HEK293T (cell line): ENCODE measurements at regions not wholly inside any gene's neighbourhood (a gene's known extent, or its start where the extent isn't known, plus 50 kb on each side); places are given as distances from the start of the nearest gene placed in this dataset.

Experiments used
- ARNT ChIP-seq: fragments of 450-650 bp; IDR thresholded peaks from 2 replicates; pipeline ENCODE4 v1.6.1; 2017; ENCODE audit warnings: mild to moderate bottlenecking
- BHLHE40 ChIP-seq: fragments of 450-650 bp; IDR thresholded peaks from 2 replicates; pipeline ENCODE4 v1.6.1; 2016; ENCODE audit warnings: mild to moderate bottlenecking, moderate library complexity, borderline replicate concordance
- CTBP1 ChIP-seq: fragments of 450-650 bp; IDR thresholded peaks from 2 replicates; pipeline ENCODE4 v1.6.1; 2016; ENCODE audit warnings: borderline replicate concordance
- FOXA1 ChIP-seq: fragments of 450-650 bp; IDR thresholded peaks from 2 replicates; pipeline ENCODE4 v1.6.1; 2016; ENCODE audit warnings: mild to moderate bottlenecking
- FOXM1 ChIP-seq: fragments of 450-650 bp; IDR thresholded peaks from 2 replicates; pipeline ENCODE4 v1.6.1; 2017; ENCODE audit warnings: mild to moderate bottlenecking, borderline replicate concordance
- SP1 ChIP-seq: fragments of 450-650 bp; IDR thresholded peaks from 2 replicates; pipeline ENCODE4 v1.6.1; 2017
- TARDBP ChIP-seq: fragments of 450-650 bp; IDR thresholded peaks from 2 replicates; pipeline ENCODE4 v1.6.1; 2016
- TF ChIP-seq, protein P1 (sequence below): fragments of 450-650 bp; IDR thresholded peaks from 2 replicates; pipeline ENCODE4 v1.6.1; 2016

DNA sequence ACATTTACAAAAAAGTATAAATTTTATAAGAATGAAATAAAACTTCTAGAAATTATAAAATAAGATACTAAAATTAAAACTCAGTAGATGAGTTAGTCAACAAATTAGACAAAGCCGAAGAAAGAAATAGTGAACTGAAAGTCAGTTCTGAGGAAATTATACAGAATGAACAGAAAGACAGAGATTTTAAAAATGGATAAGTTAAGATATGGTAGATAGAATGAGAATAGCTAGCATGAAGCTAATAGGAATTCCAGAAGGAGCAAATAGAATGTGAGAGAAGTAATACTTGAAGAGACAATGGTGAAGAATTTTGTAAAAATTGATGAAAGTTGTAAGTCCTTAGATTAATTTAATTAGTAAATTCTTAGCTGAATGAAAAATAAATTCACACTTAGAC is 430.4 kb upstream of the RUNX1 start:
- no peak for TF ChIP-seq TARDBP
- TF ChIP-seq FOXM1: no peak
- TF ChIP-seq BHLHE40: no peak
- no peak for TF ChIP-seq CTBP1
- no peak for TF ChIP-seq FOXA1
- TF ChIP-seq SP1: no peak
- no peak for TF ChIP-seq ARNT
- TF ChIP-seq, protein P1, sequence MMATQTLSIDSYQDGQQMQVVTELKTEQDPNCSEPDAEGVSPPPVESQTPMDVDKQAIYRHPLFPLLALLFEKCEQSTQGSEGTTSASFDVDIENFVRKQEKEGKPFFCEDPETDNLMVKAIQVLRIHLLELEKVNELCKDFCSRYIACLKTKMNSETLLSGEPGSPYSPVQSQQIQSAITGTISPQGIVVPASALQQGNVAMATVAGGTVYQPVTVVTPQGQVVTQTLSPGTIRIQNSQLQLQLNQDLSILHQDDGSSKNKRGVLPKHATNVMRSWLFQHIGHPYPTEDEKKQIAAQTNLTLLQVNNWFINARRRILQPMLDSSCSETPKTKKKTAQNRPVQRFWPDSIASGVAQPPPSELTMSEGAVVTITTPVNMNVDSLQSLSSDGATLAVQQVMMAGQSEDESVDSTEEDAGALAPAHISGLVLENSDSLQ: no peak
